ENCODE measurements at regions not wholly inside any gene's neighbourhood (a gene's known extent, or its start where the extent isn't known, plus 50 kb on each side); places are given as distances from the start of the nearest gene placed in this dataset.

DNA sequence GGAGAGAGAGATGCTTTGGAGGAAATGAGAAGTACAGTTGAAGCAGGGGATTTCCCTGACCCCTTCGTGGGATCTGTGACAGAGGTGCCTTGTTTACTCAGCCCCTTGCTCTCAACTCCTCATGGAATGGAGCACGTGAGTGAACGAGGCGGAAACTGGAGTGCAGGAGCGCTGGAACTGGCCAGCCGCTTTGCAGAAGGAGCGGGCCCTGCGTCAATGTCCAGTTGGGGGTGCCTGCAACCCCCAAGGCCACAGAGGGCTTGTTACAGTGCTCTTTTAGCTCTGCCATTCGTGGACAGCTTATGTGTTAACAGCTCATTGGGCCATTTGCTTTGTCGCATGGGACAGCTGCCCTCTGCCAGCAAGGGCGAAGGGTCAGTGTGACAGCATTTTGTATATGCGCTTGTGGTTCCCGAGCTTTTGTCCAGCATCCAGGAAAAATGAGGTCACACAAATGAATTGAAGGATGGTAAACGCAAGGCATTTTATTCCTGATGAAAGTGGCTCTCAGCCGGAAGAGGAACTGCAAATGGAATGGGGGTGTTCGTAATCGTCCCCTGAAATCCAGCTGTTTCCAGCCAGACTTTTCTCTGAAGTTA is 1395.1 kb downstream of the CDH8 start:
- TF ChIP-seq, protein P1, sequence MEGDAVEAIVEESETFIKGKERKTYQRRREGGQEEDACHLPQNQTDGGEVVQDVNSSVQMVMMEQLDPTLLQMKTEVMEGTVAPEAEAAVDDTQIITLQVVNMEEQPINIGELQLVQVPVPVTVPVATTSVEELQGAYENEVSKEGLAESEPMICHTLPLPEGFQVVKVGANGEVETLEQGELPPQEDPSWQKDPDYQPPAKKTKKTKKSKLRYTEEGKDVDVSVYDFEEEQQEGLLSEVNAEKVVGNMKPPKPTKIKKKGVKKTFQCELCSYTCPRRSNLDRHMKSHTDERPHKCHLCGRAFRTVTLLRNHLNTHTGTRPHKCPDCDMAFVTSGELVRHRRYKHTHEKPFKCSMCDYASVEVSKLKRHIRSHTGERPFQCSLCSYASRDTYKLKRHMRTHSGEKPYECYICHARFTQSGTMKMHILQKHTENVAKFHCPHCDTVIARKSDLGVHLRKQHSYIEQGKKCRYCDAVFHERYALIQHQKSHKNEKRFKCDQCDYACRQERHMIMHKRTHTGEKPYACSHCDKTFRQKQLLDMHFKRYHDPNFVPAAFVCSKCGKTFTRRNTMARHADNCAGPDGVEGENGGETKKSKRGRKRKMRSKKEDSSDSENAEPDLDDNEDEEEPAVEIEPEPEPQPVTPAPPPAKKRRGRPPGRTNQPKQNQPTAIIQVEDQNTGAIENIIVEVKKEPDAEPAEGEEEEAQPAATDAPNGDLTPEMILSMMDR (IDR thresholded peaks at IDR 0.05; ENCODE audit: low read length) = no peak
- no peak for TF ChIP-seq EZH2 (optimal IDR thresholded peaks at IDR 0.05; ENCODE audit: low read depth, low read length)
